ENCODE measurements at regions not wholly inside any gene's neighbourhood (a gene's known extent, or its start where the extent isn't known, plus 50 kb on each side); places are given as distances from the start of the nearest gene placed in this dataset.

DNA sequence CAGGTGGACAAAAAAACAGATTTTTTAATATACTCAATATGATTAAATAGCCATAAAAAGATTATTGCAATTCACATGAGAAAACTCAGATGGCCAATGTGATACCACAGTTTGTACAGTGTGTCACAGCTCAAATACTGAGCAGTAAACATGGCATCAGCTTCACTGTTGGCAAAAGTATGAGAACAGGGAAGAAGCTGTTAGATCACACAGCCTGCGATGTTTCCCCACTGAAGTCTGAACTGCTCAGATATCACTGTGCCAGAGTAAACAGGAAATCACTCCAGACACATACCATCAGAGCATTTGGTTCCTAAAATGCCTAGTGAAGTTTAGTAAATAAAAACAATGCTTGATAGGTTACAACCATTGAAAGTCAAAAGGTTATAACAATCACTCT is 347.8 kb downstream of the ETV1 start:
- TF ChIP-seq, protein P1, sequence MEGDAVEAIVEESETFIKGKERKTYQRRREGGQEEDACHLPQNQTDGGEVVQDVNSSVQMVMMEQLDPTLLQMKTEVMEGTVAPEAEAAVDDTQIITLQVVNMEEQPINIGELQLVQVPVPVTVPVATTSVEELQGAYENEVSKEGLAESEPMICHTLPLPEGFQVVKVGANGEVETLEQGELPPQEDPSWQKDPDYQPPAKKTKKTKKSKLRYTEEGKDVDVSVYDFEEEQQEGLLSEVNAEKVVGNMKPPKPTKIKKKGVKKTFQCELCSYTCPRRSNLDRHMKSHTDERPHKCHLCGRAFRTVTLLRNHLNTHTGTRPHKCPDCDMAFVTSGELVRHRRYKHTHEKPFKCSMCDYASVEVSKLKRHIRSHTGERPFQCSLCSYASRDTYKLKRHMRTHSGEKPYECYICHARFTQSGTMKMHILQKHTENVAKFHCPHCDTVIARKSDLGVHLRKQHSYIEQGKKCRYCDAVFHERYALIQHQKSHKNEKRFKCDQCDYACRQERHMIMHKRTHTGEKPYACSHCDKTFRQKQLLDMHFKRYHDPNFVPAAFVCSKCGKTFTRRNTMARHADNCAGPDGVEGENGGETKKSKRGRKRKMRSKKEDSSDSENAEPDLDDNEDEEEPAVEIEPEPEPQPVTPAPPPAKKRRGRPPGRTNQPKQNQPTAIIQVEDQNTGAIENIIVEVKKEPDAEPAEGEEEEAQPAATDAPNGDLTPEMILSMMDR (IDR thresholded peaks at IDR 0.05) = no peak
- TF ChIP-seq POLR2A (IDR thresholded peaks at IDR 0.05) = no peak

Measured in heart left ventricle (tissue), 13 donors.